ENCODE measurements at regions not wholly inside any gene's neighbourhood (a gene's known extent, or its start where the extent isn't known, plus 50 kb on each side); places are given as distances from the start of the nearest gene placed in this dataset.

DNA sequence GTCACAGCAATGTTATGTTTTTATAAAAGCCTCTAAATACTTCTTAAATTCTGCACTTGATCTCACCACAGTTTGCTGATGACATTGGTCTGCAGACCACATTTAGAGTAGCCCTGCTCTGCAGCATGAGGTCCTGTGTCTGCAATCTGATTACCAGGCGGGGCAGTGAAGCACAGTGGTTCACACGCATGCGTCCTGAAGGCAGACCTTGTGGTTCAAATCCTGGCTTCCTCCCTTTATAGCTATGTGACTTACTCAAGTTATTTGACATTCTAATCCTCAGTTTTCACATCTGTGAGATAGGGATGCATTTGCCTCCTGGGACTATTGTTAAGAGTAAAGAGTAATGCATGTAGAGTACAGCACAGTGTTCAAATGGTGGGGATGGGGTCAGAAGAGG is 50.3 kb downstream of the BMAL2 start:
- Mint-ChIP-seq H3K27me3 (ENCODE audit: low read depth) (no peaks in the 10 kb centered on the region), H3K4me3 (no peak overlapping the region), H3K4me1 (no peaks in the 10 kb centered on the region), H3K9me3 (no peaks in the 10 kb centered on the region), H3K27ac (no peak overlapping the region), H3K36me3 (no peaks in the 10 kb centered on the region)
- TF ChIP-seq, protein P1, sequence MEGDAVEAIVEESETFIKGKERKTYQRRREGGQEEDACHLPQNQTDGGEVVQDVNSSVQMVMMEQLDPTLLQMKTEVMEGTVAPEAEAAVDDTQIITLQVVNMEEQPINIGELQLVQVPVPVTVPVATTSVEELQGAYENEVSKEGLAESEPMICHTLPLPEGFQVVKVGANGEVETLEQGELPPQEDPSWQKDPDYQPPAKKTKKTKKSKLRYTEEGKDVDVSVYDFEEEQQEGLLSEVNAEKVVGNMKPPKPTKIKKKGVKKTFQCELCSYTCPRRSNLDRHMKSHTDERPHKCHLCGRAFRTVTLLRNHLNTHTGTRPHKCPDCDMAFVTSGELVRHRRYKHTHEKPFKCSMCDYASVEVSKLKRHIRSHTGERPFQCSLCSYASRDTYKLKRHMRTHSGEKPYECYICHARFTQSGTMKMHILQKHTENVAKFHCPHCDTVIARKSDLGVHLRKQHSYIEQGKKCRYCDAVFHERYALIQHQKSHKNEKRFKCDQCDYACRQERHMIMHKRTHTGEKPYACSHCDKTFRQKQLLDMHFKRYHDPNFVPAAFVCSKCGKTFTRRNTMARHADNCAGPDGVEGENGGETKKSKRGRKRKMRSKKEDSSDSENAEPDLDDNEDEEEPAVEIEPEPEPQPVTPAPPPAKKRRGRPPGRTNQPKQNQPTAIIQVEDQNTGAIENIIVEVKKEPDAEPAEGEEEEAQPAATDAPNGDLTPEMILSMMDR (IDR thresholded peaks at IDR 0.05; ENCODE audit: unreplicated experiment): no peak
- no peak for DNase-seq (ENCODE audit: low spot score in 2 of 2, unreplicated experiment in 2 of 2)

DNA sequence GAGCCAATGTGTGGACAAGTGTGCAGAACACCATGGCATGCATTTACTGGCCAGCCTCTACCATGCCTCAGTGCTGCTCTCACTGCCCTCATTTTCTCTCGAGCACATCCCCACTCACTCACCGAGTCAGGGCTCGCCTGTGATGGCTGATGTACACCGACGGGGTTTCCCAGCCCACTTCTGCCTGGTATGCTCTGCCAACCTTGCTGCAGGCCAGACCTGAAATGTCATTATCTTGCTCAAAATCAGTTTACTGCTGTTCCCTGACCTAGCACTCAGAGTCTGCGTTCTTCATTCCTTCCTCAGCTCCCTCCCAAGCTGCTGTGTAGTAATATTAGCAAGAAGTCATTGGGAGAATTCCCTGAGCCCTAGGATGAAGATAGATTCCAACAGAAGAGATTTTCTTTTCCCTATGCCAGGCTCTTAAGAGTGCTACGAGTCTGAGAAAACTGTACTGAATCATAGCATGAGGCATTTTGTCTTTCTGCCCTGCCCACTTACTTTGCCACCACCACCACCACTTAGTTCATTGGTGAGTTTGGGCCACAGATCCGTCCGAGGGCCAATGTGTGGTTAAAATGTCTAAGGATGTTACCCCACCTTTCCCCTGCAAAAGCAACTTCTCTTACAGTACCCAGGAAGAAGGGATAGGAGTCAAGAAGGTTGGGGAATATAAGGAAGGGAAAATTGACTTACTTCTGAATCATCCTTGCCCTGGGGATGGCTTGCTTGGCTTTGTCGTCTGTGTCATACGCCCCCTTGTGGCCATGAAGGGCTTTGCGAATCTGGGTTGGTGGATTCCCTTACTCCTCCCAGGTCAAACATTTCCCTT is 51.0 kb downstream of the BMAL2 start:
- H3K4me1 Mint-ChIP-seq: no peaks in the 10 kb centered on the region
- H3K27ac Mint-ChIP-seq: no peak overlapping the region
- peak; percentile 29 to 72 for DNase-seq (ENCODE audit: low spot score in 2 of 2, unreplicated experiment in 2 of 2)
- no peaks in the 10 kb centered on the region for H3K36me3 Mint-ChIP-seq
- H3K9me3 Mint-ChIP-seq: no peaks in the 10 kb centered on the region
- no peaks in the 10 kb centered on the region for H3K27me3 Mint-ChIP-seq (ENCODE audit: low read depth)
- TF ChIP-seq, protein P1 (IDR thresholded peaks at IDR 0.05; ENCODE audit: unreplicated experiment): peak; percentile 87
- H3K4me3 Mint-ChIP-seq: no peak overlapping the region

DNA sequence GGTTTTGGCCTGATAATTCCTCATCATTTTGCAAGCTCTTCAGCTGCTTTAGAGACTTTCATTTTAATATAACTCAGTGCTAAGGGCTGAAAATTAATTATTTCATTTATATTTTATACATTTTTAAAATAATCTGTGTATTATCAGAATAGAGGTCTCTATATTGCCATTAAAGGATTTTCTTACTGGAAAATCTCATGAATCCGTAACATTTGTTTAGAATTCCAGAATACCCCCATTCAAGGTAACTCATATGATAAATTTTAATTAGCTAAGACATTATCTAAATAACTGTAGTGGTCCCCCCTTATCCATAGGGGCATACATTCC is 51.6 kb downstream of the BMAL2 start:
- no peak for DNase-seq (ENCODE audit: low spot score in 2 of 2, unreplicated experiment in 2 of 2)
- Mint-ChIP-seq H3K27ac (no peak overlapping the region), H3K9me3 (no peaks in the 10 kb centered on the region), H3K36me3 (no peaks in the 10 kb centered on the region), H3K27me3 (ENCODE audit: low read depth) (no peaks in the 10 kb centered on the region), H3K4me1 (no peaks in the 10 kb centered on the region), H3K4me3 (no peak overlapping the region)
- TF ChIP-seq, protein P1 (IDR thresholded peaks at IDR 0.05; ENCODE audit: unreplicated experiment): no peak

DNA sequence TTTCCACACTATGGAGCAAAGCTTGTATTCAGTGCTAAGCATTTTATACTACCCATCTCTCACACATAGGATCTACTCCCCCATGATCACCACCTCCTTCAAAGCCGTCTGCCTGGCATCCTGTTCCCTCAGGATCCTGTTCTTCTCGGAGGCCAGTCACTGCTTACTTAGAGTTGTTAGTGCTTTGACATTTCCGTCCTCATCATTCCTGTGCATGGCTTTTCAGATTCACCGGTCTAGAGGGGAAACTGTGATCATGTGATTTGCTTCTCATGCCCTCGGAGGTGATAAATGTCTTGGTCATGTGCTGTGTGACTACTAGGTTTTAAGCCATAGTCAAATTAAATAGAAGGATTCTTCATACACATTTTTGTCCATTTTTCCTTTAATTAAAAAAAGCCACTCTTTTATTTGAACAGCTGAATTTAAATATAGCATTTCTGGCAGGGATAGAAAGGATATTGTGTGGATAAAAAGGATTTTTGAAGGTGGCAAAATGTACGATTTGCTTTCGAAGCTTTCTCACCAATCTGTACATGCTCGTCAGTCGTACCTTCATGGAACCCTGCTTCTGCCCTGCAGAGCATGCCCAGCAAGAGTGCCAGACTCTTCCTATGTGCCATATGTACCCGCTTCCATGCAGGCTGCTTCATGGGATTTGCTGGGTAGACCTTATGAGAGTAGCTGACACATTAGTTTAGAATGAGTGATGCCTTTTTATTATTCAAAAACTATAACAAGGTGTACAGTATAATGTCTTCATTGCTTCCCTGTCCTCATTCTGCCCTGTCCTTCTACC is 53.3 kb downstream of the BMAL2 start:
- Mint-ChIP-seq H3K27ac (no peak overlapping the region), H3K4me1 (no peaks in the 10 kb centered on the region), H3K36me3 (no peaks in the 10 kb centered on the region), H3K9me3 (no peaks in the 10 kb centered on the region), H3K4me3 (no peak overlapping the region), H3K27me3 (ENCODE audit: low read depth) (no peaks in the 10 kb centered on the region)
- TF ChIP-seq, protein P1 (IDR thresholded peaks at IDR 0.05; ENCODE audit: unreplicated experiment): no peak
- no peak for DNase-seq (ENCODE audit: low spot score in 2 of 2, unreplicated experiment in 2 of 2)

- TF ChIP-seq, protein P1 (IDR thresholded peaks at IDR 0.05; ENCODE audit: unreplicated experiment): no peak
- H3K36me3 Mint-ChIP-seq: no peaks in the 10 kb centered on the region
- no peak overlapping the region for H3K27ac Mint-ChIP-seq
- H3K4me1 Mint-ChIP-seq: no peaks in the 10 kb centered on the region
- DNase-seq (ENCODE audit: low spot score in 2 of 2, unreplicated experiment in 2 of 2): no peak
- H3K27me3 Mint-ChIP-seq (ENCODE audit: low read depth): no peaks in the 10 kb centered on the region
- peaks cover 2% of the 10 kb centered on the region for H3K9me3 Mint-ChIP-seq
- H3K4me3 Mint-ChIP-seq: no peak overlapping the region
These were observed 54.8 kb downstream of the BMAL2 start for GRCh38 chr12:27387473-27387872.

Data from mesothelial cell of epicardium (in vitro differentiated cells).